ENCODE measurements at regions not wholly inside any gene's neighbourhood (a gene's known extent, or its start where the extent isn't known, plus 50 kb on each side); places are given as distances from the start of the nearest gene placed in this dataset.

DNA sequence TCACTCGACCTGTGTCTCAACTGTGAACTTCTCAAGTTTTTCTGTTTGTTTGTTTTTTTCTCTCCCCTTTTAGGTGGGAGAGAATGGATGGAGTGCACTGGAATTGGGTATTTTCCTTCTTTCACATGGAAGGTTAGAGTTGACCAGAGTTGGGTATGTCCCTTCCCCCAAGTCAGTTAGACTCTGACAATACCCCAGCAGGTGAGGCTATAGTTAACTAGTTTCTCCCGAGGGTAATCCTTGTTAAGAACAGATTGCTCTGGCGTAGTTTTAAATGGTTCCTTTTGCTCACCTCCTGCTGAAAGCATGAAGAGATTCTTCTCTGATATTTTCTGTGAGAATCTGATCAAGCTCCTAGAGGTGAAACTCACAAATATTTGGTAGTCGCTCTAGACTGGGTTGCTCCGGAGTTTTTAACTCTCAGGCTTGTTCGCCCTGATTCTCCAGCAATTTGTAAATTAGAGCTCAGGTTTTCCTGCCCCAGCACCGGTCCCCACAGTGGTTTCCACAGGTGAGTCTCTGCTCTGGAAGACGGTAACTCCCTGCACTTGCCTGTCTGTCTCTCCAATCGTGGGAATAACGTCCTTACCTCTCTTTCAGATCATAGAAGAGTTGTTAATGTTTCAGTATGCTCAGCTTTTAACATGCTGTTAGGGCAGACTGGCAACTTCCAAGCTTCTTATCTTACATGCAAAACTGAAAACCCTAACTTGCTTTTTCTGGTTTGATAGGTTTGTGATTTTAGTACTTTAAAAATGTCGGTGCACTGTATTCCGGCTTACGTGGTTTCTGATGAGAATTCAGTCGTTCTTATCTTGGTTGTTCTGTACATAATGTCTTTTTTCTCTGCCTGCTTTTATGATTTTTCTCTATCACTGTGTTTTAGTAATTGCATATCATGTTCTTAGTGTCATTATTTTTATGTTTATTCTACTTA lies 111.2 kb upstream of the HIVEP1 start (continued):
- TF ChIP-seq, protein P1, sequence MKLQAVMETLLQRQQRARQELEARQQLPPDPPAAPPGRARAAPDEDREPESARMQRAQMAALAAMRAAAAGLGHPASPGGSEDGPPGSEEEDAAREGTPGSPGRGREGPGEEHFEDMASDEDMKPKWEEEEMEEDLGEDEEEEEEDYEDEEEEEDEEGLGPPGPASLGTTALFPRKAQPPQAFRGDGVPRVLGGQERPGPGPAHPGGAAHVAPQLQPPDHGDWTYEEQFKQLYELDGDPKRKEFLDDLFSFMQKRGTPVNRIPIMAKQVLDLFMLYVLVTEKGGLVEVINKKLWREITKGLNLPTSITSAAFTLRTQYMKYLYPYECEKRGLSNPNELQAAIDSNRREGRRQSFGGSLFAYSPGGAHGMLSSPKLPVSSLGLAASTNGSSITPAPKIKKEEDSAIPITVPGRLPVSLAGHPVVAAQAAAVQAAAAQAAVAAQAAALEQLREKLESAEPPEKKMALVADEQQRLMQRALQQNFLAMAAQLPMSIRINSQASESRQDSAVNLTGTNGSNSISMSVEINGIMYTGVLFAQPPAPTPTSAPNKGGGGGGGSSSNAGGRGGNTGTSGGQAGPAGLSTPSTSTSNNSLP (IDR thresholded peaks at IDR 0.05; ENCODE audit: borderline replicate concordance, low read depth, low read length), result no peak
- TF ChIP-seq, protein P2, sequence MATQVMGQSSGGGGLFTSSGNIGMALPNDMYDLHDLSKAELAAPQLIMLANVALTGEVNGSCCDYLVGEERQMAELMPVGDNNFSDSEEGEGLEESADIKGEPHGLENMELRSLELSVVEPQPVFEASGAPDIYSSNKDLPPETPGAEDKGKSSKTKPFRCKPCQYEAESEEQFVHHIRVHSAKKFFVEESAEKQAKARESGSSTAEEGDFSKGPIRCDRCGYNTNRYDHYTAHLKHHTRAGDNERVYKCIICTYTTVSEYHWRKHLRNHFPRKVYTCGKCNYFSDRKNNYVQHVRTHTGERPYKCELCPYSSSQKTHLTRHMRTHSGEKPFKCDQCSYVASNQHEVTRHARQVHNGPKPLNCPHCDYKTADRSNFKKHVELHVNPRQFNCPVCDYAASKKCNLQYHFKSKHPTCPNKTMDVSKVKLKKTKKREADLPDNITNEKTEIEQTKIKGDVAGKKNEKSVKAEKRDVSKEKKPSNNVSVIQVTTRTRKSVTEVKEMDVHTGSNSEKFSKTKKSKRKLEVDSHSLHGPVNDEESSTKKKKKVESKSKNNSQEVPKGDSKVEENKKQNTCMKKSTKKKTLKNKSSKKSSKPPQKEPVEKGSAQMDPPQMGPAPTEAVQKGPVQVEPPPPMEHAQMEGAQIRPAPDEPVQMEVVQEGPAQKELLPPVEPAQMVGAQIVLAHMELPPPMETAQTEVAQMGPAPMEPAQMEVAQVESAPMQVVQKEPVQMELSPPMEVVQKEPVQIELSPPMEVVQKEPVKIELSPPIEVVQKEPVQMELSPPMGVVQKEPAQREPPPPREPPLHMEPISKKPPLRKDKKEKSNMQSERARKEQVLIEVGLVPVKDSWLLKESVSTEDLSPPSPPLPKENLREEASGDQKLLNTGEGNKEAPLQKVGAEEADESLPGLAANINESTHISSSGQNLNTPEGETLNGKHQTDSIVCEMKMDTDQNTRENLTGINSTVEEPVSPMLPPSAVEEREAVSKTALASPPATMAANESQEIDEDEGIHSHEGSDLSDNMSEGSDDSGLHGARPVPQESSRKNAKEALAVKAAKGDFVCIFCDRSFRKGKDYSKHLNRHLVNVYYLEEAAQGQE (IDR thresholded peaks at IDR 0.05; ENCODE audit: borderline replicate concordance), result peak; percentile 71
- TF ChIP-seq, protein P2 (CRISPR knock-in tag; IDR thresholded peaks at IDR 0.05; ENCODE audit: low read depth), result no peak
- TF ChIP-seq POLR3A (IDR thresholded peaks at IDR 0.05; ENCODE audit: borderline replicate concordance, extremely low read depth, insufficient read depth, insufficient read length) (no peak), ADNP (tag; IDR thresholded peaks at IDR 0.05) (peak; percentile 20; the same call in 1 of the 2 replicates), LEF1 (IDR thresholded peaks at IDR 0.05) (0 out of 2 replicates have a peak, but pooled peaks have one; percentile 25), DPF2 (IDR thresholded peaks at IDR 0.05) (peak; percentile 38; the same call in 1 of the 2 replicates), POLR2H (tag; IDR thresholded peaks at IDR 0.05; ENCODE audit: low read depth) (no peak), ZBED1 (IDR thresholded peaks at IDR 0.05) (no peak), ZNF75A (CRISPR knock-in tag; IDR thresholded peaks at IDR 0.05) (no peak), THRAP3 (IDR thresholded peaks at IDR 0.05; ENCODE audit: borderline replicate concordance) (no peak), RBM39 (optimal IDR thresholded peaks at IDR 0.05; ENCODE audit: low read depth, low read length) (no peak), CC2D1A (IDR thresholded peaks at IDR 0.05) (no peak)
- TF ChIP-seq, protein P3, sequence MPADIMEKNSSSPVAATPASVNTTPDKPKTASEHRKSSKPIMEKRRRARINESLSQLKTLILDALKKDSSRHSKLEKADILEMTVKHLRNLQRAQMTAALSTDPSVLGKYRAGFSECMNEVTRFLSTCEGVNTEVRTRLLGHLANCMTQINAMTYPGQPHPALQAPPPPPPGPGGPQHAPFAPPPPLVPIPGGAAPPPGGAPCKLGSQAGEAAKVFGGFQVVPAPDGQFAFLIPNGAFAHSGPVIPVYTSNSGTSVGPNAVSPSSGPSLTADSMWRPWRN (IDR thresholded peaks at IDR 0.05; ENCODE audit: low read depth), result peak; percentile 6; the same call in 1 of the 2 replicates
- TF ChIP-seq, protein P4, sequence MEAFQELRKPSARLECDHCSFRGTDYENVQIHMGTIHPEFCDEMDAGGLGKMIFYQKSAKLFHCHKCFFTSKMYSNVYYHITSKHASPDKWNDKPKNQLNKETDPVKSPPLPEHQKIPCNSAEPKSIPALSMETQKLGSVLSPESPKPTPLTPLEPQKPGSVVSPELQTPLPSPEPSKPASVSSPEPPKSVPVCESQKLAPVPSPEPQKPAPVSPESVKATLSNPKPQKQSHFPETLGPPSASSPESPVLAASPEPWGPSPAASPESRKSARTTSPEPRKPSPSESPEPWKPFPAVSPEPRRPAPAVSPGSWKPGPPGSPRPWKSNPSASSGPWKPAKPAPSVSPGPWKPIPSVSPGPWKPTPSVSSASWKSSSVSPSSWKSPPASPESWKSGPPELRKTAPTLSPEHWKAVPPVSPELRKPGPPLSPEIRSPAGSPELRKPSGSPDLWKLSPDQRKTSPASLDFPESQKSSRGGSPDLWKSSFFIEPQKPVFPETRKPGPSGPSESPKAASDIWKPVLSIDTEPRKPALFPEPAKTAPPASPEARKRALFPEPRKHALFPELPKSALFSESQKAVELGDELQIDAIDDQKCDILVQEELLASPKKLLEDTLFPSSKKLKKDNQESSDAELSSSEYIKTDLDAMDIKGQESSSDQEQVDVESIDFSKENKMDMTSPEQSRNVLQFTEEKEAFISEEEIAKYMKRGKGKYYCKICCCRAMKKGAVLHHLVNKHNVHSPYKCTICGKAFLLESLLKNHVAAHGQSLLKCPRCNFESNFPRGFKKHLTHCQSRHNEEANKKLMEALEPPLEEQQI (IDR thresholded peaks at IDR 0.05), result peak; percentile 71; the same call in 1 of the 2 replicates

All from K562 (cell line).